ENCODE measurements at regions not wholly inside any gene's neighbourhood (a gene's known extent, or its start where the extent isn't known, plus 50 kb on each side); places are given as distances from the start of the nearest gene placed in this dataset.

- no peak for DNase-seq (ENCODE audit: low read depth in 3 of 3)
Observed at GRCh38 chr17:56009795-56010651, 143.3 kb upstream of the ANKFN1 start.

- DNase-seq (ENCODE audit: low read depth in 3 of 3): no peak
Observed at GRCh38 chr17:56011406-56012131, 141.7 kb upstream of the ANKFN1 start.

GRCh38 chr17:56018211-56018610 is 135.1 kb upstream of the ANKFN1 start:
- DNase-seq (ENCODE audit: low read depth in 3 of 3): no peak

GRCh38 chr17:56020369-56020768 is 132.9 kb upstream of the ANKFN1 start:
- no peak for DNase-seq (ENCODE audit: low read depth in 3 of 3)

DNA sequence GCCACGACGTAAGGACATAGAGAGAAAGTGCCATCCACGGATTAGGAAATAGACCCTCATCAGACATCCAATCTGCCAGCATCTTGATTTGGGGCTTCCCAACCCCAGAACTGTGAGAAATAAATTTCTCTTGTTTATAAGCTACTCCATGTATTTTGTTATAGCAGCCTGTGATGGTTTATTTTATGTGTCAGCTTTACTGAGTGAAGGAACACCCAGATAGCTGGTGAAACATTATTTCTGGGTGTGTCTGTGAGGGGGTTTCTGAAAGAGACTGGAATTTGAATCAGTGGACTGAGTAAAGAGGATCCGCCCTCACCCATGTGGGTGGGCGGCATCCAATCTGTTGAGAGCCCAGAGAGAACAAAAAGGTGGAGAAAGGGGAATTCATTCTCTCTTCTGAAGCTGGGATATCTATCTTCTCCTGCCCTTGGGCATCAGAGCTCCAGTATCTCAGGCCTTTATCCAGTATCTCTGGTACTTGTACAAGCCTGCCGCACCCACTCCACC is 131.5 kb upstream of the ANKFN1 start:
- DNase-seq (ENCODE audit: low read depth in 3 of 3): no peak

DNA sequence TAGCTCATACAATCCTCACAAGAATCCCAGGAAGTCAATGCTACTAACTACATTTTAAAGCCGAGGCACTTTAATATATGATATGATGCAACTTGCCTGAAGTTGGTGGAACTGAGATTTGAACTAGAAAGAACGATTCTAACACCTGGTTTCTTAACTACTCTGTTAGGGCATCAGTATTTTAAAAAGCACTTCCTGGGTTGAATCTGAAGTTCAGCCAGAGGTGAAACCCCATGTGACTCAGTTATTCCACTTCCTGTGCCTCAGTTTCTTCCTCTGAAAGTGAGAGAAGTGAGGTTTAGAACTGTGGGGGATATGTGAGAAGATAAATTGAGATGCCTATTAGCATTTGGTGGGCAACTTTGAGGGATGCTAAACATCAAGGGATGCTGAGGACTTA is 129.4 kb upstream of the ANKFN1 start:
- DNase-seq (ENCODE audit: low read depth in 3 of 3): no peak

DNA sequence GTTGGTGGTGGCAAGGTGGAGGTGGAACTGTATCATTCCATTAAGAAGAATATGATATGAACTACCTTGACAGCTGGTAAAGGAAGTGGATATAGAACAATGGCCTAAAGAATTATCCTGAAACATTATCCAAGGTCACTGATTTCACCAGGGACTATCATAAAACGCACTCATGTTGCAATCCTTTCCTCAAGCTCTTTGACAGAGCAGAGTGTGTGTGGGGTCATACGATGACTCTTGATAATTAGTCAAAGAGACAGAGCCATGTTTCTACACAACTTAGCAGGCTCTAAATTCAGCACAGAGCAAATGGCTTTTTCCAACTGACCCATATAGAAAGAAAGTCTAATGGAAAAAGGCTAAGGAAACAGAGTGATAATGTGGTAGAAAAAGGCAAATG is 126.4 kb upstream of the ANKFN1 start:
- DNase-seq (ENCODE audit: low read depth in 3 of 3): no peak

GRCh38 chr17:56028837-56029236 is 124.4 kb upstream of the ANKFN1 start:
- DNase-seq (ENCODE audit: low read depth in 3 of 3): no peak

GRCh38 chr17:56030009-56030624 is 123.2 kb upstream of the ANKFN1 start:
- DNase-seq (ENCODE audit: low read depth in 3 of 3): no peak

DNA sequence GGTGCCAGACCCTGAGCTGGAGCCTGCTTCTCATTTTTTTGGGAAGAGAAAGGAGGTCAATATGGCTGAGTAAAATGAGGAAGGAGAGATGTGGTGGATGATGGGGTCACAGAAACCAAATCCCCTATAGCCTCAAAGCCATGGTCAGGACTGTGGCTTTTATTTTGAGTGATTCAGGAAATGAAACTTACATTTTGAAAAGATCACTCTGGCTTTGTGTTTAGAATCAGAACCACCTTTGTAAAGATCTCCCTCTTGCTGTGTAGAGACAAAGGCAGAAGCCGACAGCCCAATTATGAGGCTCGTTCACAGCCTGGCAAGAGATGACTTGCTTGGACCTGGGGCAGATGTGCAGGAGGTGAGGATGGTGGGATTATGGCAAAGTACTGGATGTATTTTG is 121.6 kb upstream of the ANKFN1 start:
- no peak for DNase-seq (ENCODE audit: low read depth in 3 of 3)

- DNase-seq (ENCODE audit: low read depth in 3 of 3): no peak
Observed at GRCh38 chr17:56034197-56034635, 119.1 kb upstream of the ANKFN1 start.

- DNase-seq (ENCODE audit: low read depth in 3 of 3): no peak
Observed at GRCh38 chr17:56038131-56038530, 115.1 kb upstream of the ANKFN1 start.

GRCh38 chr17:56045872-56046271 is 107.4 kb upstream of the ANKFN1 start:
- DNase-seq (ENCODE audit: low read depth in 3 of 3): no peak

DNA sequence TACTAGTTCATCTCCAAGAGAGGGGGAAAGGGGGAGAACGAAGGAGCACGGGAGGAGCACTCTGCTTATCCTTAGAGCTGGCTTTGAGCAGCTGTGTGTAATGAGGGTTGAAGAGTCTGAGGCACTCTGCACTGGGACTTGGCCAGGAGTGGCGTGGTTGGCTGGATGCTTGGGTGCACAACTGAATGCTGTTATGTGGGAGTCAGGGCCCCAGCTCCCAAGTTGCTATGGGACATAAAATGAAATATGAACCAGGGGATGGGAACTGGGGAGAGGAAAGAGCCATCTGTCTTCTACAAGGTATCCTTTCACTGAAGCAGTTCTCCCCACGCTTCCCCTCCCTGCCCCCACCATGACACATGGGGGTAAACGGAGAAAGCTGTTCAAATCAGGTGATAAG is 105.9 kb upstream of the ANKFN1 start:
- DNase-seq (ENCODE audit: low read depth in 3 of 3): no peak

DNA sequence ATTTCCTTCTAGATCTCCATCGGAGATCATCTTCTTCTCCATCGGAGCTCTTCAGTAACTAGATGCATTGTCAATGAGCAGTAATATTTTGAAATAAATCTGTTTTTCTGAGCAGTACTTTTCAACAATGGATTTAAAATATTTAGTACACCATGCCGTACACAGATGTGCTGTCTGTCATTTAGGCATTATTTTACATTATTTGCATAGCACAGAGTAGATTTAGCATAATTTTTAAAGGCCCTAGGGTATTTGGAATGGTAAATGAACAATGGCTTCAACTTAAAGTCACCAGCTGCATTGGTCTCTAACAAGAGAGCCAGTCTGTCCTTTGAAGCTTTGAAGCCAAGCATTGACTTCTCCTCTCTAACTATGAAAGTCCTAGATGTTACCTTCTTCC is 95.4 kb upstream of the ANKFN1 start:
- DNase-seq (ENCODE audit: low read depth in 3 of 3): no peak

DNA sequence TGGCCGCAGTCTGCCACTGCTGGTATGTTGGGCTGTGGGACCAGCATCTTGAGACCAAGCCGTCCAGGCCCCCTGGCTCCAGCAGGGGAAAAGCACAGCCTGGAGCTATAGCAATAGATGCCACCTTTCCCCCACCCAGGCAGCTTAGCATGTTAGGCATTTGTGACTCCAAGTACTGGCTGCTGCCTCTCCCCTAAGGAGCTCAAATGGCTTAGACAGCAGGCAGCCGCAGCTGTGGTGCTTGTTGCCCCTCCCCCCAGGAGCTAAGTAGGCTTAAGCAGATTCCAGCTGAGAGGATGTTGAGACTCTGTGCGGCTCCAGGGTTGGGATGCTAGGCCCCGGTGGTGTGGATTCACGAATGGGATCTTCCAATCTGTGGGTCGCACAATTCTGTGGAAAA is 88.8 kb upstream of the ANKFN1 start:
- DNase-seq (ENCODE audit: low read depth in 3 of 3): no peak

DNA sequence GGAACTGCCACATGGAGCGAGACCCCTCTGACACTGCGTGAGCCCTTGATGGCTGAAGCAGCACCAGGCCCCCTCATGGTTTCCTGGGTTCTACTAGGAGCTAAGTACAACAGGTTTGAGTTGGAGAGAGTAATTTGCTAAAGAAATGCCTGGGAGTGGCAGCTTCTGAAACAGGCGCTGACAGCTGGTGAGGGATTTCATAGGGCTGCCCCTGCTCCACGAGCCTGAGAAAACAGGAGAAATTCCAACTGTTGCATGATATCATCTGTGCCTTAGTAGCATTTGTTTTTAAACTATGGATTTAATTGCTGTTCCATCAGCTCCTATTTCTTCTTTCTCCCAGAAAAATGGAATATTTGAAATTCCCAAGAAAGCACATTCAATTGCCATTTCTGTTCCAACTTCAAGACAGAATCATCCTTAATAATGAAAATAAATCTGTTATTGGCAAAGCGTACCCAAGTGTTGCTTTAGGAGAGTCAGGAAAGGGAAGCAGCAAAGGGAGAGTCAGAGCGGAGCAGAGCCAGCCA is 78.8 kb upstream of the ANKFN1 start:
- DNase-seq (ENCODE audit: low read depth in 3 of 3): no peak

GRCh38 chr17:56076980-56077379 is 76.3 kb upstream of the ANKFN1 start:
- no peak for DNase-seq (ENCODE audit: low read depth in 3 of 3)

DNA sequence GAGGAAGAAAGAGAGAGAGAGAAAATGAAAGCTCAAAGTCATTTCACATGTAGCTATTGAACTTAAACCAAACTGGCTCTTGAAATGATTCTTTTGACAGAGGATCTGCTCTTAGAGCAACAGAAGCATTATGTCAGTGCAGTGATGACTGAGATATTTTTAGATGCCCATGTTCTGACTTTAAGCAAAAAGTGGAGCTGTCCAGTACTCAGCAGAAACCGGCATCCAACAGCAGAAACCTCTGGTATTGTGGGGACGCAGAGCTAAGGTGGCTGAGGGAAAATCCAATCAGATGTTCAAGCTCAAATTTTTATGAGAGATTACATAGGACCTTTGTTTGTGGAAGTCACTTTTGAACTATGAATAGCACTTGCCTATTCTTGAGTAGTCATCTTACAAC is 69.8 kb upstream of the ANKFN1 start:
- no peak for DNase-seq (ENCODE audit: low read depth in 3 of 3)

GRCh38 chr17:56085576-56086267 is 67.6 kb upstream of the ANKFN1 start:
- DNase-seq (ENCODE audit: low read depth in 3 of 3): no peak

DNA sequence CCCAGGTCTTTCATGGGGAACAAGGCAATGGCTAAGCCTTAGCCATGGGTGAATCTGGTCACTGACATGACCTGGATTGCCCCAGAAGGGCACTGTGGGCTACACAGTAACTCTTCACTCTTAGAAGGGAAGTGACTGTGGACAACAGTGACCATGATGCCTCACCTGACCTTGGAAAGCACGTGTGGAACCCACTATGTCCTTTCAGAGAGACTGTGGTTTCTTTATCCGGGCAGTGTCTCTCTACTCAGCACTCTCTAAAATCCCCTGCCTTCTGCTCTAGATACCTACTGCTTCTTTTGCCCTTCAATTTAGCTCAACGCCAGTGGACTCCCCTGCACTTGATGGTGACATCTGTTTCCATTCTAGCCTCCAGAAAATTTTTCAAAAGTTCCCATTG is 66.1 kb upstream of the ANKFN1 start:
- no peak for DNase-seq (ENCODE audit: low read depth in 3 of 3)

All from stimulated activated CD4-positive, alpha-beta T cell treated with anti-CD3 and anti-CD28 coated beads, TNF-alpha, amount 100 ng/mL, for 48 hours (primary cell).